ENCODE measurements at regions not wholly inside any gene's neighbourhood (a gene's known extent, or its start where the extent isn't known, plus 50 kb on each side); places are given as distances from the start of the nearest gene placed in this dataset.
A peak's percentile ranks its signal among the peaks of the same experiment; 100 is the strongest.

DNA sequence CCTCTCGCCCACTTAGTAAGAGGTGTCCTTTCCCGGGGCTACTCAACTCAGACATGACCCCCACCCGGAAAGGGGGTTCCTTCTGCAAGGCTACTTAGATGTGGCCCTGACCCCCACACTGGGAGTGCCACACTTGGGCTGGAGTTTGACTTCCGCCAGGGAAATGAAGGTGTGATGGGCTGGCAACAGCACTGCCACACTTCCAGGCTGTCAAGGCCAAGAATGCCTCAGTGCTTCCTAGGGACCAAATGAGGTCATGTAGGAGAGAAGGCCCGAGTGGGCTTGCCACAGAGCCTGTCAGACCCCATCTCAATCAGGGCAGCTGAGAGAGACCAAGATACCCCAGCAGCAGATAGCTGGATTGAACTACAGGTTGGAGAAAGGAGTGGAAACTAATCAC lies 55.5 kb downstream of the DRD1 start:
- no peak for DNase-seq

DNA sequence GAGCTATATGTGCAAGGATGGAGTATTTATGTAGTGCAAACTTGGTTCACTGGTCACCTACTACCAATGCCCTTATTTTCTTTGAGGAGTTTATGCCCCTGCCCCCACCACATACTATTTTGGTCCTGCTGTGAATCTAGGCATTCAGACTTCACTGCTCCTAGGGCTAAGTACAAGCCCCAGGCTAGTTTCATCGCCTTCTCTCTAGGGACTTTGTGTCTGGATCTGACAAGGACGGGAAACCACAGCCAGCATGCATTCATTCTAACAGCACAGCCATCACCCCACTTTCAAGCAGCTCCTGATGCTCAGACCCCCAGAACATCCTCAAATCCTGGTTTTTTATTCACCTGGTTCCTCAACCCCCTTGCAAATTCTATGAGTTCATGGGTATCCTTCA lies 56.8 kb downstream of the DRD1 start:
- DNase-seq = no peak

DNA sequence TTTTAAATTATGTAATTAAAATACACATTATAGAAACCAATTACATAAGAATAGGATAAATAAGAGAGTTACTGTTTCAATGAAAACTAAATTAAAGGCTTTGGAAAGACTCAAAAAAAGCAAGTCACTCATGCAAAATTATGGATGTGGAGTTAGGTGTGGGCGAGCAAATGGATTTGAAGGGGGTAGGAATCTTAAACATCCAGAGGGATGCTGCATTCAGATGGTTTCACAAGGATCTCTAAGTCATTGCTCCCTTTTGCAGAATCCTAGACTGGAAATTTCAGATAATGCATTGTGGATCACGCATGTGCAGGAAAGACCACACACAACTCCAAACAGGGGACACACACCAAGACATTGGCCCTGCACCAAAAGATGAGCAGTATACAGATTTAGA lies 57.5 kb downstream of the DRD1 start:
- no peak for DNase-seq

DNA sequence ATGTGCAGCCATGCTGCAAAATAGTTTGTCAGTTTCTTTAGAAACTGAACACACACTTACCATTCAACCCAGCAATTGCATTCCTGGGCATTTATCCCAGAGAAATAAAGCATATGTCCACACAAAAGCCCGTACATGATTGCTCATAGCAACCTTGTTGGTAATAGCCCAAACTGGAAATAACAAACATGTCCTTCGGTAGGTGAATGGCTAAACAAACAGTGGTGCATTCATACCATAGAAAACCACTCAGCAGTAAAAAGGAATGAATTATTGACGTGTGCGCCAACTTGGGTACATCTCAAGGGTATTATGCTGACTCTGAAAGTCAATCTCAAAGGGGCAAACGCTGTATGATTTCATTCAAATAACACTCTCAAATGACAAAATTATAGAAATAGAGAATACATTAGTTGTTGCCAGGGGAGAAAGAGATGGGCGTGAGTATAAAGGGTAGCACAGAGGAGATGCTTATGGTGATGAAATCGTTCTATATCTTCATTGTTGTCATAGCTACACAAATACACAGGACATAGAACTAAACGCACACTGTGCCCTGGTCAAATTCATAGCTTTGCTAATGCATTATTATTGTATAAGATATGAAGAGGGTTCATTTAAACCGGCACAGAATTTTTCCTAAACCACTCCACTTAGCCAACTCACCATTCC lies 58.2 kb downstream of the DRD1 start:
- peak; percentile 78 for DNase-seq

DNA sequence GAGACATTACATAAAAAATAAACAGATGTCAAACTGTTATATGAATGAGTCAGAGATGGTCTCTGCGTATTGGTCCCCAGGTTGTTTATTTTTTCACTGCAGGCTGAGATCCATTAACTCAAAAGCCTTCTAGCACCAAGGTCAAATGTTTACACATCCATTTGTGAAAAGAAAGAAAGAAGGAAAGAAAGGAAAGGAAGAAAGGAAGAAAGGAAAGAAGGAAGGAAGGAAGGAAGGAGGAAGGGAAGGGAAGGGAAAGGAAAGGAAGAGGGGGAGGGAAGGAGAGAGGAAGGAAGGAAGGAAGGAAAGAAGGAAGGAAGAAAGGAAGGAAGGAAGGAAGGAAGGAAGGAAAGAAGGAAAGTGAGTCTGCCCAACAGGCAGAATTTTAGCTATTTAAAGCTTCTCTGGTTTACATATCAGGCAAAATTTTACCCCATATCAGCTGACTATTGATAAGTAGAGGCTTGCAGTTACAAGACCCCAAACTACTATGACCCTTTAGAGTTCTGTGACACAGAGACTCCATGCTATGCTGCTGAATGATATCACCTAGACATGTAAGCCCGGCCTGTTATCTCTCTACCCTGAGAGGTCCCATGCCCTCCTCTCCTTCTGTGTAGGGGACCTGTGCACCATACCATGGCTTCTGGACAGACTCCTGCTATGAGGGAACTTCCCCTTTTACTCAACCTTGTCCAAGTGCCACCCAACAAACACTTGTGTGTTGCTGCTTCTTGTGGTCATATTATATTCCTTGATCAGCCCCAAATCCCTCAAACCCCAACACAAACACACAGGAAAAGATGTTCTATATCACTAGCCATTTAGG lies 59.0 kb downstream of the DRD1 start:
- DNase-seq = no peak

DNA sequence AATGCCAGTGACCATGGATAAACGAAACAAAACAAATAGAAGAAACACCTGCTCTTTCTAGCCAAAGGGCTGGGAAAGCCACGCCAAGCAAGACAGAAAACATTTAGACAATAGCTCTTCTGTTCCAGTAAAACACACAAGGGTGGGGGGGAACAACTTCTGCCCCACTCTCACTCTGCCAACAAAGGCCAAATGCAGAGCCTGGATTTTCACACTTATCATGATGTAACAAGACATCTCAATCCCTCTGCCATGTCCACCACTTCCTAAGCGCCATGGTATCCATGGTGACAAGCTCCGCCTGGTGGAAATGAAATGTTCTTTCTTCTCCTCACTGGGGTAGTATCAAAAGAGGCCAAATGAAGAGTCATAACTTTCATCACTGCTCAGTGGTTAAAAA lies 60.6 kb downstream of the DRD1 start:
- DNase-seq = no peak

DNA sequence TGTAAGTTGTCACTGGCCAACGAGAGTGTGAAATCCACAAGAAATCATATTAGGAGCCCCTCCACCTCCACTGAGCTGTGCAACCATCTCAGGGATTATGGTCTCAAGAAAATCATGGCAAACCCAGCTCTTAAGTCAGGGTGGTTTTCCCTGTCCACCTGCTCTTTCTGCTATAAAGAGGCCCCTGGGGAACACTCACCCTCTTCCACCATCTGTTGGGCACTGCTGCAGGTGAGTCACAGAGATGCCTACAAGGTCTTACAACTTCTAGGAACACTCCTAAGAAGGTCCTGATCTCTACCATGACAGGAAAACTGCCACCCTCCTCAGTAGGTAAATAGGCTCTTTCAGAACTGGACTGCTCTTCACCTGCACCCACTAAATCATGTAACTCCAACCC lies 61.8 kb downstream of the DRD1 start:
- DNase-seq = no peak

DNA sequence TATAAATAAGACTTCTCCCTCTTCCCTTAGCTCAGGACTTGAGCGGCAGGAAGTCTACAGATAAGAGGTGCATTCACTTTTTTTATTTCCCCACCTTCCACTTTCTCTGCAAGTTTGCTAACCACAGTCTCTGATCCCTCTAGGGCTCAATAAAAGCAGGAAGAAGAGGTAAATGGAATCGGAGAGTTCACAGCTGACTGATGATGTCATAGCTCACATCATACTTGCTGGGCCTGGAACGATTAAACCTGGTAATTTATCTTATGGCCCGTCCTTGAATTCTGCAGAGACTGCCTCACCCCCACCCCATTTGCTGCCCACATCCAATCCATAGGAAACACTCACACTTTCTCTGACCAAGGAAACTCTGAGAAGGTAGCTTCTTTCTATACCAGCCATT lies 62.9 kb downstream of the DRD1 start:
- DNase-seq = no peak

DNA sequence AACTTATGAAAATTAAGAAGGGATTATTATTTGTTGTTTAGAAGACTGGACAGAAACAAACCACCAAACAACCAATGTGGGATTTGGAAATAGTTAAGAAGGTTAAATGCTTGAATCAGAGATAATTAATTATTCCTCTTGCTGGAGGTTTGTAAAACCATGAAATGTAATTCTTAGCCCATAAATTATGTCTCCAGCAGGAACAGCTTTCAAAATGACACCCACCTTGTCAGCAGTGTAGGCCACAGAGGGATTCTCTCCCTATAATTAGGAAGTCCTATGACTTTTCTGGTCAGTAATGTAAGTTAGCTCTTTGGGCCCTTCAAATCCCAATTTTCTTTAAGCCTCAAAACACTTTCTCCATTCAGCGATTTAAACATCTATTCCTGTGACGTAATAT lies 63.3 kb downstream of the DRD1 start:
- DNase-seq = no peak

DNA sequence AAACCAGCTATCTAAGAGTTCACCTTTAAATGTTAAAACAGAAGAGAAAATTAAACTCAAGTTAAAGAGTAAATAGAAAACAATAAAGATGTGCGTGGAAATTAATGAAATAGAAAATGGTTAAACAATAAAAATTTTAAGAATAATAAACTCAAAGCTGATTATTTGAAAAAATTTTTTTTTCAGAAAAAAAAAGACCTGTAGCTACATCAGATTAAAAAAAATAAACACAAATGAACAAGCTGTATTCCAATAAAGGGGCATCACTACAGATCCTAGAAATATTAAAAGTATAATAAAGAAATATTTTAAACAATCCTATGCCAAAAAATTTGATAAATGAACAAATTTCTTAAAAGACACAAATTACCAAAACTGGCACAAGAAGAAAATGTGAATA lies 64.1 kb downstream of the DRD1 start:
- no peak for DNase-seq

DNA sequence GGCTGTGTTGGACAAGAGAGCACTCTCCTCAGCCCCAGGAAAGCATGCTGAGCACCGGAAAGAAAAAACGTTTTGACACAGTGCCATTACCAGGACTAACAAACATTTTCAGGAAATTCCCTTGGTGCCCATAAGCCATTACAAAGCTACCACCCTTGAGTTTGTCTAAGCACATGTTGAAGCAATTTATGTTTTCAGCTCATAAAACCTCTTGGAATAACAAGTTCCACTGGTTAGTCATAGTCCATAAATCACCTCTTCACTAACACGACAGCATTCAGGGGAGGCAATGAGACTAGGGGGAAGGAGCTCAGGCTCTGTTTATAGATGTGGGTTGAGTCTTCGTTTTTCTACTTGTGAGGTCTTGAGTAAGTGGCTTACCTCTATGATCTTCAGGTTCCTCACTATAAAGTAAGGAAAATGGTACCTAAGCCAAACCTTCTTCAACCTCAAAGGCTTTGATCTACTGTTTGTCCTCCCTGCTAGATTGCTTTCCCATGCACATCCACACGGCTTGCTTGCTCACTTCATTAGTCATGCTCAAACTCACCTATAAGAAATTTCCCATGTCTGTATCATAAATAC lies 65.4 kb downstream of the DRD1 start:
- no peak for DNase-seq

DNA sequence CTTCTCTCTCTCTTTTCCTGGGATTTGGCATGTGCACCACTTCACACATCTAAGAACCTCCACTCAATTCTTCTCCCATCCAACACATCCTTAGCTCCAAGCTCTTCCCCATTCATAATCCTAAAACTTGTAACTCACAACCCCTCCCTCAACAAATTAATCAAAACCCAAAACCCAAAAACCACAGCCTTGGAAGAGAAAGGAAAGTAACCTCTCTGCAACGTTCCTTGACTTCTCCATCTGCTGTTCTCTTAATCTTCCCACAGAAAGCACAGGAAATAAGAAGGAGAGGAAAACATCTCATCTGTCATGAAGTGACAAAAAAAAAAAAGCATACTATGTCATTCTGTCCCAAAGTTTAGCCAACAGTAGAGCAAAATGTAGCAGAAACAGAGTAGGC lies 66.2 kb downstream of the DRD1 start:
- no peak for DNase-seq

DNA sequence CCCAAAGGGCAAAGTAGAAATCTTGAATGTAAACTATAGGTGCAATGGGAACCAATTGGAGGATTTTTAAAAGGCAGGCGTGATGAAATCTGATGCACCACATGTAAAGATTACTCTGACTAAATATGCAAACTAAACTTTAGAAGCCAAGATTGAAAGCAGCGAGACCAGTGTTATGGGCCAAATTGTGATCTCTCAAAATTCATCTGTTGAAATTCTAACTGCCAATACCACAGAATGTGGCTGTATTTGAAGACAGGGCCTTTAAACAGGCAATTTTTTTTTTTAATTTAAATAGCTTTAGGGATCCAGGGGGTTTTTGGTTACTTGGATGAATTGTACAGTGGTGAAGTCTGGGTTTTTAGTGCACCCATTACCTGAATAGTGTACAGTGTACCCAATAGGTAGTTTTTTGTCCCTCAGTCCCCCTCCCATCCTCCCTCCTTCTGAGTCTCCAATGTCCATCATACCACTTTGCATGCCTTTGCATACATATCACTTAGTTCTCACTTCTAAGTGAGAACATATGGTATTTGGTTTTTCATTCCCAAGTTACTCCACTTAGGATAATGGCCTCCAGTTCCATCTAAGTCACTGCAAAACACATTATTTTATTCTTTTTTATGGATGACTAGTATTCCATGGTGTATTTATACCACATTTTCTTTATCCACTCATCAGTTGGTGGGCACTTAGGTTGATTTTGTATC lies 69.7 kb downstream of the DRD1 start:
- no peak for DNase-seq

DNA sequence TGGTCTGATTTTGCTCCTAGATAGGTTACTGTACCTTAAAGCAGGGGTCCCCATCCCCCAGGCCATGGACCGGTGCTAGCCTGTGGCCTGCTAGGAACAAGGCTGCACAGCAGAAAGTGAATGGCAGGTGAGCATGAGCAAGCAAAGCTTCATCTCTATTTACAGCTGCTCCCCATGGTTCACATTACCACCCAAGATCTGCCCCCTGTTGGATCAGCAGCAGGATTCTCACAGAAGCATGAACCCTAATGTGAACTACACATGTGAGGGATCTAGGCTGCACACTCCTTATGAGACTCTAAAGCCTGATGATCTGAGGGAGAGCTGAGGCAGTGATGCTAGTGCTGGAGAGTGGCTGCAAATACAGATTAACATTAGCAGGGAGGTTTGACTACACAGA lies 78.1 kb downstream of the DRD1 start:
- DNase-seq = no peak

DNA sequence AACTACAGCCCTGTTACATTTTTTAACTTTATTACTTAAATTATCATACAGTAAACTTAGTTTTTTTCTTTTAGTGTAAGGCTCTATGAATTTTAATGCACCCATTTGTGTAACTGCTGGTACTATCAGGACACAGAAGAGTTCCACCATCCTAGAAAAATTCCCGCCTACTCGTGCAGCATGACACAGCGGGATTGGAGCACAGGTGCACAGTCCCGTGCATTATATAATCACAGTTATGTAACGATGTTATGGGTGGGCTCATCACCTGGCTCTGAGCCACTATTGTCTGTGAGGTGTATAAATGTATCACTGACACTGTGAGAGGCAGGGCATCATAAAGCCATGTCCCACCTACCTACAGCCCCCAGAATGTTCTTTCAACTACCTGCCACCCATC lies 80.7 kb downstream of the DRD1 start:
- no peak for DNase-seq

DNA sequence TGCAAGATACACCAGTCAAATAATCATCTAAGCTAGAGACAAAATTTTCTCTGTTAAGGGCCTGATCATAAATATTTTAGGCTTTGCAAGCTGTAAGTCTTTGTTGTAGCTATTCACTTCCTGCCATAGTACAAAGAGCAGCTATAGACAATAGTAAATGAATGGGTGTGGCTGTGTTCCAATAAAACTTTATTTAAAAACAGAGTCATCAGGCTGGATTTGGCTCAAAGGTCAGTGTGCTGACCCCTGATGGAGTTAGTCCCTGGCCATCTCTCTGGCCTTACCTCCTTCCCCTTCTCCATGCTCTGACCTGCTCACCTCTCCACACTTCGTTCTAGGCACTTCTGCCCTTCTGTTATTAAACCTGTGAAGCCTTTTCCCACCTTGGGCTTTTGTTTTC lies 86.0 kb downstream of the DRD1 start:
- no peak for DNase-seq

DNA sequence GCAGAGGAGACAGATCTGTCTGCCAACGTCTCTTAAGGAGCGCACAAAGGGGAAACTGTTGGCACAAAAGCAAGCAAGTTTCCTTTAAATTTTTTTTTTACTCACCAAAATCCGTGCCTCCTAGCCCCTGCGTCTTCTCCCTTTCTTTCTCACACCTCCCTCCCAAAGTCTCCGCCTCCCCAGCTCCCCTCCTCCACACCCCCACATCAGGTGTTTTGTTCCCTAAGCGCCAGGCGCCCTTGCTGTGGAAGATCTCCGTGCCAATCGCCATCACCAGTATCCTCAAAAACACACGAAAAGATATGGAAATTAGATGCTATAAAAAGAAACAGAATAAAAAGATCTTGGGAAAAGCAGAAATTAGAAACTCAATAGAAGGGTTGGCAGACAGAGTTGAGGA lies 87.6 kb downstream of the DRD1 start:
- DNase-seq = no peak

DNA sequence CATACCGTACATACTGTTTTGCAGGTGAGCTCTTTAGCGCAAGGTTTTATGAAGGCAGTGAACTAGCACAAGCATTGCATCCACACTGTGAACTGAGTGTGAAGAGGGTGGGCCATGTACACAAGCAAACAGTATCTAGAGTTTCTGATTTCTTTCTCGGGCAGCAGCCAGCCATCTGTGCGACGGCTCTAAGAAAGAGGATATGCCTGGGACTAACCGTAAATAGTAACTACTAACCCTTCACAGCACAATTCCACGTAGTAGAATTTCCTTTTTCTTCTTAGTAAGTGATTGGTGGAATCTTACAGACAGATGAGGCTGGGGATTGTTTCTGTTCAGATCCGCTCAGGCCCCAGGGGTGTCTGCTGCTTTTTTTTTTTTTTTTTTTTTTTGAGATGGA lies 89.0 kb downstream of the DRD1 start:
- no peak for DNase-seq

DNA sequence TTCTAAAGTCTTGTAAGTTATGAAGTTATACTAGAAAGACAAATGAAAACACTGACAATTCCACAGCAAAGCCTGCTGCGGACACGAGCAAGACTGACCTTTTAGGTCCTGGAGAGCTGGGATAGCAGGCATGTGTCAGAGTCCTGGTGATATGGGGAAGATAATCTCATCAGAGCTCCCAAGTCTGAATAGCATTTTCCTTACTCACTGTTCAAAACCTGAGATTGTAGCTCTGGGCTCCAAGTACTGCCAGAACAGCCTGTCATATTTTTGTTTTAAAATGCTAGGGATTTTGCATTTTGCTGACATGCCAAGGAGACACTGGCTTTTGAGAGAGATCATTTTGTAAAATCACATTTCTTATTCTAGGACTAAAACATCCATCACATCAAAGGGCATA lies 90.1 kb downstream of the DRD1 start:
- no peak for DNase-seq

DNA sequence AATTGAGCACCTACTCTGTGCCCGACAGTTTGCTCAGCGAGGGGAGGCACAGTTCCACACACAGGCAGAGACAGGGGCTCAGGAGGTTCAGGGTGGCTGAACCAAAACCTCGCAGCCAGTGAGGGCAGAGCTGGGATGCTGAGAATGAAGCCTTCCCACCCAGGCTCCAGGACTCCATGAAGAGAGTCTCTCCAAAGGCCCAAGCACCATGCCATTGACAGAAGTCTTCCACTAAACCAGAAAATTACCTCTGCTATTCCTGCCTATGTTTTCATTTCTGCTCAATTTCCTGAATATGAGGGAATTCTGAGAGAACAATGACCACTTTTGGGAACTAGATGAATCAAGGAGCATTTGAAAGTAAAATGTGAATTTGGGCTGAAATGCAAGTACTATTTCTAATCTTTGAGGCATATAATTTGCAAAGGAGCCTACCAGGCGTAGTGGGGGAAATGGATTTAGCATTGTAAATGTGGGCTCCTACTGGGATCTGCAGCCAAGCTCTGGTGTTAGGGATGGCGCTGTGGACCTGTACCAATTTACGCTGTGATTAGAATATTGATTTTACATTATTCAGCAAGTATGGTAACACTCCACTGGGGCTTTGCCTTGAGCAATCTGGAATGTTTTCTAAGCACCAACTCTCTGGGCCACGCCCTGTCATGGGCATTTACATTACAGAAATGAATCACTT lies 91.9 kb downstream of the DRD1 start:
- DNase-seq = no peak

DNA sequence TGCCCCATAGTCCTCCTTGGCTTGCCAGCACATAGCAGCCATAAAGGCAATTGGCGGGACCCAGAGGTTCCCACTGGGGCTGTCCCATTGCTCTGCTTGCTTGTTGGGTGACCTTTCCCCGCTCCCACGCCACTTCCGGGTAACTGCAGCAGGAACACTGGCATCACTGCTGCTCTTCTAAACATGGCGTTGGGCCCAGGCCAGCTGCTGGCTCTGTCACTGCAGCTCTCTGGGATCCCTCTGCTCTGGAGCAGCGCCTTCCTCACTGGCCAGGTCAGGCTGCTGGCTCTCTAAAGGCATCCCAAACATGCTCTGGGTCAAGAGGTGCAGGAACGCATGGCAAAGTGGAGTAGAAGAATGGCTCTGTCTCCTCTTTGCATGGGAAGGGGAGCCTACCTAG lies 92.9 kb downstream of the DRD1 start:
- no peak for DNase-seq

DNA sequence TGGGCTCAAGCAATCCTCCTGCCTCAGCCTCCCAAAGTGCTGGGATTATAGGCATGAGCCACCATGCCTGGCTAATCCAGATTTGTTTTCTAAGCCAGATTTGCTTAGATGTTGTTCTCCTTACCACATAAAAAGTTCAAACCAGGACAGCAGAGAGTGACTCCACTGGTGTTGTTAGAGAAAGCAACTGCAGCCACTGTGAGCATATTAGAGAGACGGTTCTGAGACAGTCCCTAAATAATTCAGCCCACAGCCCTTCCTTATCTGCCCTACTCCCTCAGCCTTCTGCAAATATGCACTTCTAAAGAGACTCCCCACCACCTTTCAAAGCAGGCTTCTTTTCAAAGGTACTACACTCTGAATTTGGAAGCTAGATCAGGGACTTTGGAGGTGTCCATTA lies 96.1 kb downstream of the DRD1 start:
- DNase-seq = no peak

DNA sequence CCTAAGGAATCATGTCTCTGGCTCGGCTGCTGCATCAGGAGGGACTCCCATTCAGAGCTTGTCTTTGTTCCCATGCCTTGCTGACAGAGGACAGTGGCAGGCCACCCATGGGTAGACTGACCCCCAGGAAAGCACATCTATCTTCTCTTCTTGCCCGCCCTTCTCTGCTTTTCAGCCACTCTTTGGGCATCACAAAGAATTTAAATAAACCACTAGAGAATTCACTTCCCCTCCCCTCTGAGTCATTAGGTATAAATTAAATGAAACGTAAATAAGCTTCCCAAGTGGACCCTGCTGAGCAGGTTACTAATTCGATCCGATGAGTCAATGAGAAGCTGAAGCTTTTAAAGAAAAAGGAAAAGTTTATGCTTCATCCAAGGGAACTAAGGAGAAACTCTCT lies 97.0 kb downstream of the DRD1 start:
- DNase-seq = no peak
